SK-N-SH (cell line): ENCODE measurements at regions not wholly inside any gene's neighbourhood (a gene's known extent, or its start where the extent isn't known, plus 50 kb on each side); places are given as distances from the start of the nearest gene placed in this dataset.

ENCODE experiments used
- CTCF ChIA-PET: fragments of 300-600, 350-600 bp; formaldehyde crosslinking; extraction: SDS; loops from one replicate; lab custom pipeline; 2021; lab: Yijun Ruan, JAX
- POLR2A ChIA-PET: fragments of 350-600 bp; sonication (Branson Sonifier 250); formaldehyde crosslinking; extraction: SDS; loops from one replicate; lab custom pipeline; 2020; ENCODE audit warnings: antibody characterized with exemption, inconsistent platforms; lab: Yijun Ruan, JAX
- DNase-seq: peaks from one replicate; pipeline ENCODE4 v3.0.0; 2012
- H2AFZ ChIP-seq: fragments of 200-600 bp; sonication (generic); 2 replicates; pipeline ENCODE4 v1.8.1; 2016; ENCODE audit warnings: antibody characterized with exemption, mild to moderate bottlenecking, low read depth
- H3F3A ChIP-seq: fragments of 200-600 bp; sonication (generic); replicated peaks from 2 replicates; pipeline ENCODE3; 2016; ENCODE audit warnings: antibody characterized with exemption, mild to moderate bottlenecking; ENCODE audit not compliant: insufficient read depth
- H3K27ac ChIP-seq, 2 experiments: fragments of 200-500 bp in 1 of 2; fragments of 200-600 bp in 1 of 2; sonication (Bioruptor generic) in 1 of 2; sonication (generic), shearing (Covaris generic) in 1 of 2; 2 replicates each; pipeline versions ENCODE4 v1.5.1 to v1.6.1; 2014 to 2016; ENCODE audit warnings: low read depth in 2 of 2, inconsistent platforms in 1 of 2, low read length in 1 of 2, mild to moderate bottlenecking in 1 of 2, mixed read lengths in 1 of 2
- H3K27me3 ChIP-seq: fragments of 200-600 bp; sonication (generic), shearing (Covaris generic); 2 replicates; pipeline ENCODE4 v1.6.1; 2016; ENCODE audit warnings: mixed run types; ENCODE audit not compliant: insufficient read depth
- H3K36me3 ChIP-seq, 2 experiments: fragments of 200-500 bp in 1 of 2; fragments of 200-600 bp in 1 of 2; sonication (Bioruptor generic) in 1 of 2; sonication (generic) in 1 of 2; replicated peaks in 1 of 2; 2 replicates each; pipeline versions ENCODE3 to v1.5.1; 2014 to 2016; ENCODE audit warnings: low read length in 1 of 2, mild to moderate bottlenecking in 1 of 2; ENCODE audit not compliant: insufficient read depth in 2 of 2, control insufficient read depth in 1 of 2
- H3K4me1 ChIP-seq, 2 experiments: fragments of 200-500 bp in 1 of 2; fragments of 200-600 bp in 1 of 2; sonication (Bioruptor generic) in 1 of 2; sonication (generic), shearing (Covaris generic) in 1 of 2; 2 replicates each; pipeline versions ENCODE4 v1.5.1 to v1.6.1; 2014 to 2016; ENCODE audit warnings: low read depth in 1 of 2, low read length in 1 of 2, mixed run types in 1 of 2; ENCODE audit not compliant: insufficient read depth in 2 of 2, control insufficient read depth in 1 of 2
- H3K4me2 ChIP-seq: fragments of 200-600 bp; sonication (generic), shearing (Covaris generic); 2 replicates; pipeline ENCODE4 v1.6.1; 2017; ENCODE audit warnings: mixed run types
- H3K4me3 ChIP-seq, 2 experiments: fragments of 200-500 bp in 1 of 2; fragments of 200-600 bp in 1 of 2; sonication (Bioruptor generic) in 1 of 2; sonication (generic), shearing (Covaris generic) in 1 of 2; 2 replicates each; pipeline versions ENCODE4 v1.5.1 to v1.8.1; 2014 to 2016; ENCODE audit warnings: low read depth in 2 of 2, inconsistent platforms in 1 of 2, low read length in 1 of 2, mild to moderate bottlenecking in 1 of 2, mixed read lengths in 1 of 2, moderate library complexity in 1 of 2
- H3K79me2 ChIP-seq: fragments of 200-600 bp; sonication (generic); 2 replicates; pipeline ENCODE4 v1.8.1; 2017; ENCODE audit warnings: mild to moderate bottlenecking; ENCODE audit not compliant: insufficient read depth
- H3K9ac ChIP-seq: fragments of 200-600 bp; sonication (generic); 2 replicates; pipeline ENCODE4 v1.6.1; 2017; ENCODE audit warnings: mixed run types
- H3K9me2 ChIP-seq: fragments of 200-600 bp; sonication (generic); 2 replicates; pipeline ENCODE4 v1.6.1; 2017; ENCODE audit warnings: mixed run types
- H3K9me3 ChIP-seq: fragments of 200-600 bp; sonication (generic); 2 replicates; pipeline ENCODE4 v1.6.1; 2017; ENCODE audit warnings: mixed run types, mild to moderate bottlenecking, moderate library complexity
- H4K20me1 ChIP-seq: fragments of 200-600 bp; sonication (generic); 2 replicates; pipeline ENCODE4 v1.6.1; 2017; ENCODE audit warnings: mild to moderate bottlenecking, mixed run types; ENCODE audit not compliant: insufficient read depth
- ELF1 ChIP-seq: IDR thresholded peaks from 2 replicates; pipeline ENCODE4 v1.4.0; 2012
- EP300 ChIP-seq, 2 experiments: IDR thresholded peaks; 2 replicates each; pipeline versions ENCODE4 v1.4.0 to v1.6.1; 2012; ENCODE audit warnings: borderline replicate concordance in 1 of 2, low read depth in 1 of 2, low read length in 1 of 2
- FOXM1 ChIP-seq: IDR thresholded peaks from 2 replicates; pipeline ENCODE4 v1.4.0; 2012; ENCODE audit warnings: low read depth, mild to moderate bottlenecking
- GATA2 ChIP-seq: sonication (generic); formaldehyde crosslinking; IDR thresholded peaks from 2 replicates; pipeline ENCODE4 v1.5.0; 2020; ENCODE audit warnings: mild to moderate bottlenecking, missing genetic modification reagents
- PBX3 ChIP-seq: IDR thresholded peaks from 2 replicates; pipeline ENCODE4; 2012
- RCOR1 ChIP-seq: fragments of 150-350 bp; IDR thresholded peaks from 2 replicates; pipeline ENCODE4 v1.6.1; 2017; ENCODE audit warnings: antibody characterized with exemption, low read length
- TAF1 ChIP-seq: IDR thresholded peaks from 2 replicates; pipeline ENCODE4 v1.6.1; 2012; ENCODE audit warnings: low read depth, mild to moderate bottlenecking, low read length, moderate library complexity, borderline replicate concordance
- TCF12 ChIP-seq: IDR thresholded peaks from 2 replicates; pipeline ENCODE4 v1.4.0; 2012
- WGBS: methylation state at CpG from one replicate; pipeline ENCODE4 v1.1.6; 2017; ENCODE audit warnings: low lambda C conversion rate; 5-methylcytosine and 5-hydroxymethylcytosine counted together

GRCh38 chr11:43242401-43242800, 69.4 kb upstream of the API5 start:
- H3K36me3 ChIP-seq = no peaks in the 10 kb centered on the region
- H3F3A ChIP-seq = no peaks in the 10 kb centered on the region
- CTCF ChIA-PET = interaction anchor here (1.0 to 1.1 kb wide), 3 partner anchors 9 to 36 kb away, joined by 3 read pairs; no protein-coding TSS in a partner anchor
- no peaks in the 10 kb centered on the region for H3K27me3 ChIP-seq
- H4K20me1 ChIP-seq = no peaks in the 10 kb centered on the region
- no peak for TF ChIP-seq PBX3
- TF ChIP-seq EP300 (IDR thresholded peaks at IDR 0.05; ENCODE audit: borderline replicate concordance in 1 of 2, low read depth in 1 of 2, low read length in 1 of 2) = no peak
- no peak for TF ChIP-seq TCF12
- H3K79me2 ChIP-seq = no peaks in the 10 kb centered on the region
- no peak overlapping the region for H3K9ac ChIP-seq
- H3K9me3 ChIP-seq = no peaks in the 10 kb centered on the region
- H2AFZ ChIP-seq = no peak overlapping the region
- H3K4me1 ChIP-seq = no peaks in the 10 kb centered on the region
- H3K27ac ChIP-seq = no peak overlapping the region
- WGBS = 21% methylated on average over 1 of the region's 1 CpG
- POLR2A ChIA-PET = no interaction called here
- no peaks in the 10 kb centered on the region for H3K9me2 ChIP-seq
- DNase-seq = no peak
- no peak overlapping the region for H3K4me3 ChIP-seq
- H3K4me2 ChIP-seq = no peak overlapping the region

- no peak overlapping the region for H3K4me2 ChIP-seq
- no peak for TF ChIP-seq ELF1
- no peak for TF ChIP-seq RCOR1
- TF ChIP-seq EP300 (IDR thresholded peaks at IDR 0.05; ENCODE audit: borderline replicate concordance in 1 of 2, low read depth in 1 of 2, low read length in 1 of 2) = no peak
- H3K27ac ChIP-seq = no peak overlapping the region
- no peaks in the 10 kb centered on the region for H3K9me2 ChIP-seq
- DNase-seq = no peak
- POLR2A ChIA-PET = no interaction called here
- no peak overlapping the region for H3K4me3 ChIP-seq
- H2AFZ ChIP-seq = no peak overlapping the region
- H3K9ac ChIP-seq = no peak overlapping the region
- H3K27me3 ChIP-seq = no peaks in the 10 kb centered on the region
- no peaks in the 10 kb centered on the region for H3F3A ChIP-seq
- H3K9me3 ChIP-seq = no peaks in the 10 kb centered on the region
- H4K20me1 ChIP-seq = no peaks in the 10 kb centered on the region
- 4% methylated on average over 3 of the region's 3 CpGs for WGBS
- no peaks in the 10 kb centered on the region for H3K79me2 ChIP-seq
- no peaks in the 10 kb centered on the region for H3K36me3 ChIP-seq
- H3K4me1 ChIP-seq = no peaks in the 10 kb centered on the region
- CTCF ChIA-PET = interaction anchor here (0.8 to 1.1 kb wide), 3 partner anchors 22 to 38 kb away, joined by 3 to 5 read pairs (median 3); no protein-coding TSS in a partner anchor
Observed at GRCh38 chr11:43243927-43244326, 67.9 kb upstream of the API5 start.

GRCh38 chr11:43245466-43245865, 66.3 kb upstream of the API5 start:
- Histone ChIP-seq H3K4me1 (no peaks in the 10 kb centered on the region), H2AFZ (no peak overlapping the region), H3K9me3 (no peaks in the 10 kb centered on the region), H3K36me3 (no peaks in the 10 kb centered on the region), H3K4me3 (no peak overlapping the region), H3K9ac (no peak overlapping the region), H4K20me1 (no peaks in the 10 kb centered on the region), H3K27me3 (no peaks in the 10 kb centered on the region), H3K9me2 (no peaks in the 10 kb centered on the region), H3K27ac (no peak overlapping the region), H3K4me2 (no peak overlapping the region), H3F3A (no peaks in the 10 kb centered on the region), H3K79me2 (no peaks in the 10 kb centered on the region)
- 14% methylated on average over 4 of the region's 4 CpGs for WGBS
- no peak for DNase-seq
- ChIA-PET POLR2A (no interaction called here), CTCF (interaction anchor here (0.6 to 1.0 kb wide), 3 partner anchors 28 to 38 kb away, joined by 3 to 6 read pairs (median 3); no protein-coding TSS in a partner anchor)
- TF ChIP-seq TAF1 = no peak
- no peak for TF ChIP-seq EP300 (IDR thresholded peaks at IDR 0.05; ENCODE audit: borderline replicate concordance in 1 of 2, low read depth in 1 of 2, low read length in 1 of 2)
- no peak for TF ChIP-seq FOXM1
- no peak for TF ChIP-seq GATA2
